A549 (cell line): ENCODE measurements at regions not wholly inside any gene's neighbourhood (a gene's known extent, or its start where the extent isn't known, plus 50 kb on each side); places are given as distances from the start of the nearest gene placed in this dataset.

ENCODE experiments used
- EP300 ChIP-seq, 2 experiments: fragments of >200 bp; sonication (Bioruptor Twin); formaldehyde crosslinking; IDR thresholded peaks; 2 replicates in 1 of 2; 3 replicates in 1 of 2; pipeline ENCODE4 v1.6.1; 2016 to 2017
- JUN ChIP-seq, 2 experiments: fragments of >200 bp; sonication (Bioruptor Twin); formaldehyde crosslinking; IDR thresholded peaks; 2 replicates in 1 of 2; 3 replicates in 1 of 2; pipeline ENCODE4 v1.6.1; 2016 to 2017
- TF ChIP-seq, protein P1 (sequence below): fragments of >200 bp; sonication (Bioruptor Twin); formaldehyde crosslinking; IDR thresholded peaks from 3 replicates; pipeline ENCODE4 v1.5.1; 2016

GRCh38 chr3:139286241-139286640, 57.6 kb upstream of the MRPS22 start:
- TF ChIP-seq, protein P1, sequence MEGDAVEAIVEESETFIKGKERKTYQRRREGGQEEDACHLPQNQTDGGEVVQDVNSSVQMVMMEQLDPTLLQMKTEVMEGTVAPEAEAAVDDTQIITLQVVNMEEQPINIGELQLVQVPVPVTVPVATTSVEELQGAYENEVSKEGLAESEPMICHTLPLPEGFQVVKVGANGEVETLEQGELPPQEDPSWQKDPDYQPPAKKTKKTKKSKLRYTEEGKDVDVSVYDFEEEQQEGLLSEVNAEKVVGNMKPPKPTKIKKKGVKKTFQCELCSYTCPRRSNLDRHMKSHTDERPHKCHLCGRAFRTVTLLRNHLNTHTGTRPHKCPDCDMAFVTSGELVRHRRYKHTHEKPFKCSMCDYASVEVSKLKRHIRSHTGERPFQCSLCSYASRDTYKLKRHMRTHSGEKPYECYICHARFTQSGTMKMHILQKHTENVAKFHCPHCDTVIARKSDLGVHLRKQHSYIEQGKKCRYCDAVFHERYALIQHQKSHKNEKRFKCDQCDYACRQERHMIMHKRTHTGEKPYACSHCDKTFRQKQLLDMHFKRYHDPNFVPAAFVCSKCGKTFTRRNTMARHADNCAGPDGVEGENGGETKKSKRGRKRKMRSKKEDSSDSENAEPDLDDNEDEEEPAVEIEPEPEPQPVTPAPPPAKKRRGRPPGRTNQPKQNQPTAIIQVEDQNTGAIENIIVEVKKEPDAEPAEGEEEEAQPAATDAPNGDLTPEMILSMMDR = no peak
- TF ChIP-seq JUN (IDR thresholded peaks at IDR 0.05) (no peak), EP300 (IDR thresholded peaks at IDR 0.05) (no peak)
